Hematopoietic multipotent progenitor cell treated with erythropoietin and hydrocortisone succinate and interleukin-3 and kit ligand, for 15 days (in vitro differentiated cells): ENCODE measurements at regions not wholly inside any gene's neighbourhood (a gene's known extent, or its start where the extent isn't known, plus 50 kb on each side); places are given as distances from the start of the nearest gene placed in this dataset.

Experiments
- DNase-seq: peaks from one replicate; pipeline ENCODE4 v3.0.0-alpha.2; 2015; ENCODE audit warnings: low spot score

- DNase-seq, result no peak
Measured at GRCh38 chr7:42858570-42858969, 53.3 kb downstream of the C7orf25 start.

GRCh38 chr7:42856605-42856987 is 55.3 kb downstream of the C7orf25 start:
- no peak for DNase-seq

- DNase-seq, result no peak
Measured at GRCh38 chr7:42854571-42855118, 57.2 kb downstream of the C7orf25 start.

- DNase-seq, result no peak
Measured at GRCh38 chr7:42852531-42852930, 59.3 kb downstream of the C7orf25 start.

- DNase-seq, result no peak
Measured at GRCh38 chr7:42843205-42843800, 68.6 kb downstream of the C7orf25 start.

GRCh38 chr7:42834676-42835075 is 77.2 kb downstream of the C7orf25 start:
- no peak for DNase-seq

GRCh38 chr7:42833411-42833810 is 78.5 kb downstream of the C7orf25 start:
- no peak for DNase-seq

- no peak for DNase-seq
Measured at GRCh38 chr7:42832667-42833066, 79.2 kb downstream of the C7orf25 start.

- DNase-seq, result no peak
Measured at GRCh38 chr7:42831718-42832522, 80.0 kb downstream of the C7orf25 start.

- no peak for DNase-seq
Measured at GRCh38 chr7:42831006-42831717, 80.7 kb downstream of the C7orf25 start.

- DNase-seq, result no peak
Measured at GRCh38 chr7:42812779-42813178, 99.1 kb downstream of the C7orf25 start.

GRCh38 chr7:42805601-42806000 is 106.3 kb downstream of the C7orf25 start:
- no peak for DNase-seq

GRCh38 chr7:42794673-42795072 is 117.2 kb downstream of the C7orf25 start:
- DNase-seq, result no peak

- no peak for DNase-seq
Measured at GRCh38 chr7:42792841-42793240, 119.0 kb downstream of the C7orf25 start.

GRCh38 chr7:42790196-42790595 is 121.7 kb downstream of the C7orf25 start:
- DNase-seq, result no peak

- no peak for DNase-seq
Measured at GRCh38 chr7:42774436-42774835, 137.4 kb downstream of the C7orf25 start.

- DNase-seq, result no peak
Measured at GRCh38 chr7:42770114-42770513, 141.8 kb downstream of the C7orf25 start.

- no peak for DNase-seq
Measured at GRCh38 chr7:42768045-42768444, 143.8 kb downstream of the C7orf25 start.

GRCh38 chr7:42766782-42767423 is 145.0 kb downstream of the C7orf25 start:
- DNase-seq, result no peak

- no peak for DNase-seq
Measured at GRCh38 chr7:42765931-42766330, 145.9 kb downstream of the C7orf25 start.

- DNase-seq, result no peak
Measured at GRCh38 chr7:42763137-42763551, 148.7 kb downstream of the C7orf25 start.

GRCh38 chr7:42761486-42761885 is 150.4 kb downstream of the C7orf25 start:
- no peak for DNase-seq
